EL (cell line): ENCODE measurements at regions not wholly inside any gene's neighbourhood (a gene's known extent, or its start where the extent isn't known, plus 50 kb on each side); places are given as distances from the start of the nearest gene placed in this dataset.
A peak's percentile ranks its signal among the peaks of the same experiment; 100 is the strongest.

ENCODE experiments used
- DNase-seq: peaks from one replicate; pipeline ENCODE4 v3.0.0-alpha.2; 2016

- DNase-seq, result no peak
Measured at GRCh38 chr2:61721382-61721781, 132.5 kb downstream of the FAM161A start.

GRCh38 chr2:61720911-61721310, 132.9 kb downstream of the FAM161A start:
- DNase-seq, result no peak

GRCh38 chr2:61718965-61719364, 134.9 kb downstream of the FAM161A start:
- no peak for DNase-seq

GRCh38 chr2:61715506-61715905, 138.4 kb downstream of the FAM161A start:
- DNase-seq, result peak; percentile 24

GRCh38 chr2:61714210-61714609, 139.7 kb downstream of the FAM161A start:
- no peak for DNase-seq

GRCh38 chr2:61713457-61713856, 140.4 kb downstream of the FAM161A start:
- DNase-seq, result no peak

GRCh38 chr2:61712060-61712459, 141.8 kb downstream of the FAM161A start:
- DNase-seq, result no peak

- no peak for DNase-seq
Measured at GRCh38 chr2:61710711-61711110, 143.1 kb downstream of the FAM161A start.

- DNase-seq, result peak; percentile 36
Measured at GRCh38 chr2:61707984-61708852, 145.6 kb downstream of the FAM161A start.

GRCh38 chr2:61705625-61706024, 148.2 kb downstream of the FAM161A start:
- no peak for DNase-seq

- no peak for DNase-seq
Measured at GRCh38 chr2:61704364-61704763, 149.5 kb downstream of the FAM161A start.

GRCh38 chr2:61702088-61702467, 151.8 kb downstream of the FAM161A start:
- DNase-seq, result no peak

GRCh38 chr2:61700464-61700863, 153.4 kb downstream of the FAM161A start:
- DNase-seq, result no peak

- peak; percentile 91 for DNase-seq
Measured at GRCh38 chr2:61694312-61695274, 156.4 kb upstream of the XPO1 start.

GRCh38 chr2:61693744-61694143, 155.6 kb upstream of the XPO1 start:
- DNase-seq, result no peak

- no peak for DNase-seq
Measured at GRCh38 chr2:61690078-61690596, 152.0 kb upstream of the XPO1 start.

GRCh38 chr2:61689568-61689967, 151.4 kb upstream of the XPO1 start:
- DNase-seq, result peak; percentile 18

- DNase-seq, result no peak
Measured at GRCh38 chr2:61688369-61689334, 150.5 kb upstream of the XPO1 start.

- DNase-seq, result no peak
Measured at GRCh38 chr2:61679096-61679495, 140.9 kb upstream of the XPO1 start.

GRCh38 chr2:61677942-61678341, 139.8 kb upstream of the XPO1 start:
- no peak for DNase-seq

- DNase-seq, result no peak
Measured at GRCh38 chr2:61677306-61677705, 139.2 kb upstream of the XPO1 start.

- no peak for DNase-seq
Measured at GRCh38 chr2:61675204-61675603, 137.0 kb upstream of the XPO1 start.
